ENCODE measurements at regions not wholly inside any gene's neighbourhood (a gene's known extent, or its start where the extent isn't known, plus 50 kb on each side); places are given as distances from the start of the nearest gene placed in this dataset.

DNA sequence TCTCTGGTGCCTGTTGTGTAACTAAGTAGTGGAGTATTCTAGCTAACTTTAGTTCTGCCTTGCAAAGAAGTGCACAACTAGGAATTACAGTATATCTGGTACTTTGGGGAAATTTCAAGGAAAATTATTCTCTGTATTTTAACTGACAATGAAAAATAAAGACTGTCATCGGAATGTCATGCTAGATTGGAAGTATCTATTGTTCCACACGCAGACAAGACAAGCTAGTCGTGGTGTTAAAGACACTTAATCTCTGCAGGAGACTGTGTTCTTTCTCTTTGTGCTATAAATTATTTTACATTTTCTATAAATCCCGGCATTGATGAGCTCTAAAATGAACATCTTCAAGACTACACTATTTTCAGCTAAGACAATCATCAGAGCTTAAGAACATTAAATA lies 1068.8 kb upstream of the ADGRL4 start:
- Histone ChIP-seq H3K9me3 (ENCODE audit: control insufficient read depth in 1 of 2, insufficient read depth in 1 of 2, low read length in 2 of 2) (peaks cover 0 to 5% of the 10 kb centered on the region in 2 experiments), H3K4me1 (ENCODE audit: insufficient read depth, low read length) (no peaks in the 10 kb centered on the region), H3K27me3 (ENCODE audit: control insufficient read depth in 1 of 2, insufficient read depth in 2 of 2, low read length in 2 of 2) (no peaks in the 10 kb centered on the region), H3K27ac (ENCODE audit: low read depth in 1 of 2, low read length in 2 of 2) (no peak overlapping the region), H3K36me3 (ENCODE audit: insufficient read depth, low read length) (no peaks in the 10 kb centered on the region), H3K4me3 (ENCODE audit: low read length) (no peak overlapping the region)
- ChIA-PET CTCF (no interaction called here), POLR2A (no interaction called here)
- ATAC-seq (ENCODE audit: poor library complexity) (no peak), DNase-seq (no peak)
- Mint-ChIP-seq H3K27me3 (no peaks in the 10 kb centered on the region), H3K4me1 (ENCODE audit: low read depth) (no peaks in the 10 kb centered on the region), H3K4me3 (no peak overlapping the region), H3K27ac (no peak overlapping the region), H3K9me3 (peaks cover 8% of the 10 kb centered on the region), H3K36me3 (ENCODE audit: low read depth) (no peaks in the 10 kb centered on the region)
- intact Hi-C loops (cut with DNase I, micrococcal nuclease): no loop called here
- no peak for TF ChIP-seq CTCF (IDR thresholded peaks at IDR 0.05)

DNA sequence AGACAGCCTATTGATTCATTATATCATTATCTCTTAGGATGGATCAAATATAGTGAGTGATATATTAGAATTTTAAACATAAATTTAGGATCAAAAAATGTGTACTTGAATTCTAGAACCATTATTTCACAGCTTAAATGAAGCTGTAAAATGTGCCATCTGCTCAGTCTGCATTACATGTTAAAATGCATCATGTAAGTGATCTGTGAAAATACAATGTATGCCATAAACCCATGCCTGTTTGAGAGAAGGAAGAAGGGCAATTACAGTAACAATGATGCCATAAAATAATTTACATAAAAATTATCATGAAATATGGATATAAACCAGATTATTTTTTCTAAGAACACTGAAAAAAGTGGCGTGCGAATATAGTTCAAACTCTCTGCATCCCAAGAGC lies 1066.0 kb upstream of the ADGRL4 start:
- CTCF ChIA-PET: no interaction called here
- ATAC-seq (ENCODE audit: poor library complexity): no peak
- H3K4me1 Mint-ChIP-seq (ENCODE audit: low read depth): no peaks in the 10 kb centered on the region

DNA sequence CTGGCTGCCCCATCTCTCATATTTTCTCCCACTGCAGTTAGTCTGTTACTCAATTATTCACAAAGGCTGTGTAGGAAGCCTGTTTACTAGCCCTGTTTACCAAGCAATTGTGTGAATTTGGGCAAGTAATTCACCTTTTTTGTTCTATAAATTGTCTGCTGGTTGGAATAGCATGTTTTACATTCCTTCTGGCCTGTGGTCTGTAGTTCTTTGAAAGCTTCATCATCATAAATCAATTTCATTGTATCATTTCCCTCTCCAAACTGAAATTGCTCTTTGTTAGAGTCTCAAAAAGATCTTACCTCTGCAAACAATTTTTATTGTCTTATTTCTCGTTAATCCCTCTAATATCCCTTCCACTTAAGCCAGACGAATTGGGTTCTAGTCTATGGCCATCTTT lies 1059.5 kb upstream of the ADGRL4 start:
- Mint-ChIP-seq H3K36me3 (ENCODE audit: low read depth) (no peaks in the 10 kb centered on the region), H3K9me3 (peaks cover 3% of the 10 kb centered on the region), H3K4me3 (no peak overlapping the region), H3K27ac (no peak overlapping the region), H3K4me1 (ENCODE audit: low read depth) (no peaks in the 10 kb centered on the region), H3K27me3 (no peaks in the 10 kb centered on the region)
- POLR2A ChIA-PET: no interaction called here
- Histone ChIP-seq H3K27ac (ENCODE audit: low read depth in 1 of 2, low read length in 2 of 2) (no peak overlapping the region), H3K4me3 (ENCODE audit: low read length) (no peak overlapping the region), H3K27me3 (ENCODE audit: control insufficient read depth in 1 of 2, insufficient read depth in 2 of 2, low read length in 2 of 2) (no peaks in the 10 kb centered on the region), H3K36me3 (ENCODE audit: insufficient read depth, low read length) (no peaks in the 10 kb centered on the region), H3K9me3 (ENCODE audit: control insufficient read depth in 1 of 2, insufficient read depth in 1 of 2, low read length in 2 of 2) (peaks cover 0 to 3% of the 10 kb centered on the region in 2 experiments), H3K4me1 (ENCODE audit: insufficient read depth, low read length) (no peaks in the 10 kb centered on the region)
- ATAC-seq (ENCODE audit: poor library complexity) (no peak), DNase-seq (no peak)
- TF ChIP-seq CTCF (IDR thresholded peaks at IDR 0.05): no peak
- intact Hi-C loops (cut with DNase I, micrococcal nuclease): no loop called here
- CTCF ChIA-PET: no interaction called here

More for the DNA sequence above, 1066.0 kb upstream of the ADGRL4 start:
- no peak for DNase-seq
- Mint-ChIP-seq H3K27ac (no peak overlapping the region), H3K9me3 (peaks cover 5% of the 10 kb centered on the region), H3K27me3 (no peaks in the 10 kb centered on the region), H3K36me3 (ENCODE audit: low read depth) (no peaks in the 10 kb centered on the region), H3K4me3 (no peak overlapping the region)
- no peak for TF ChIP-seq CTCF (IDR thresholded peaks at IDR 0.05)
- Histone ChIP-seq H3K27ac (ENCODE audit: low read depth in 1 of 2, low read length in 2 of 2) (no peak overlapping the region), H3K36me3 (ENCODE audit: insufficient read depth, low read length) (no peaks in the 10 kb centered on the region), H3K4me3 (ENCODE audit: low read length) (no peak overlapping the region), H3K4me1 (ENCODE audit: insufficient read depth, low read length) (no peaks in the 10 kb centered on the region), H3K9me3 (ENCODE audit: control insufficient read depth in 1 of 2, insufficient read depth in 1 of 2, low read length in 2 of 2) (peaks cover 0 to 6% of the 10 kb centered on the region in 2 experiments), H3K27me3 (ENCODE audit: control insufficient read depth in 1 of 2, insufficient read depth in 2 of 2, low read length in 2 of 2) (no peaks in the 10 kb centered on the region)
- intact Hi-C loops (cut with DNase I, micrococcal nuclease): no loop called here
- POLR2A ChIA-PET: no interaction called here
